Transverse colon (tissue), 4 donors: ENCODE measurements at regions not wholly inside any gene's neighbourhood (a gene's known extent, or its start where the extent isn't known, plus 50 kb on each side); places are given as distances from the start of the nearest gene placed in this dataset.

ENCODE experiments used
- DNase-seq: peaks from one replicate; pipeline ENCODE4 v3.0.0-alpha.2; 2019
- H3K27ac ChIP-seq, 4 donors: fragments of 200-600 bp; sonication (generic); 2 replicates each; pipeline ENCODE4 v1.5.1; 2016 to 2018; ENCODE audit warnings: inconsistent platforms in 4 of 4
- H3K27me3 ChIP-seq: fragments of 200-600 bp; sonication (generic); 2 replicates; pipeline ENCODE4 v1.5.1; 2017; ENCODE audit warnings: inconsistent platforms
- H3K36me3 ChIP-seq, 4 donors: fragments of 200-600 bp; sonication (generic); 2 replicates each; pipeline ENCODE4 v1.5.1; 2017 to 2019; ENCODE audit warnings: inconsistent platforms in 4 of 4
- H3K4me1 ChIP-seq, 4 donors: fragments of 200-600 bp; sonication (generic); 2 replicates each; pipeline ENCODE4 v1.5.1; 2017 to 2020; ENCODE audit warnings: inconsistent platforms in 4 of 4
- H3K4me3 ChIP-seq, 4 donors: fragments of 200-600 bp; sonication (generic); 1 replicate in 1 of 4; 2 replicates in 3 of 4; pipeline versions ENCODE4 v1.5.1 to v1.6.1; 2017 to 2019; ENCODE audit warnings: inconsistent platforms in 4 of 4
- H3K9me3 ChIP-seq, 2 donors: fragments of 200-600 bp; sonication (generic); 2 replicates each; pipeline ENCODE4 v1.5.1; 2017 to 2019; ENCODE audit warnings: inconsistent platforms in 2 of 2
- EP300 ChIP-seq: sonication (generic); formaldehyde crosslinking; IDR thresholded peaks from one replicate; pipeline ENCODE4 v1.6.1; 2017; ENCODE audit warnings: antibody characterized with exemption, low read depth
- POLR2A ChIP-seq: fragments of 450-650 bp; IDR thresholded peaks from one replicate; pipeline ENCODE4 v1.6.1; 2016; ENCODE audit warnings: antibody characterized with exemption, mild to moderate bottlenecking, moderate library complexity
- POLR2AphosphoS5 ChIP-seq, 3 donors: sonication (generic); formaldehyde crosslinking; IDR thresholded peaks; one replicate each; pipeline ENCODE4 v1.6.1; 2016; ENCODE audit warnings: antibody characterized with exemption in 3 of 3
- WGBS, 2 donors: methylation state at CpG; one replicate each; pipeline ENCODE4 v1.1.5; 2018; ENCODE audit warnings: low coverage in 1 of 2; 5-methylcytosine and 5-hydroxymethylcytosine counted together
- in situ Hi-C, 4 donors: fragments of 200-750 bp; cut with MboI; loops; one replicate each; pipeline versions ENCODE4 v1.15.0 to v1.15.1; 2017; ENCODE audit warnings: low sequenced_read_pairs in 3 of 4, low pct_ligation_motif_present in 1 of 4, low pct_unique_long_range_greater_than_20kb in 1 of 4
- intact Hi-C: fragments of 100-400 bp; cut with DNase I; formaldehyde crosslinking; loops from one replicate; pipeline ENCODE4 v1.15.1; 2023; ENCODE audit warnings: low total_unique reads
- TF ChIP-seq, protein P1 (sequence below), 5 experiments: fragments of 200-600 bp in 3 of 5; fragments of 450-650 bp in 2 of 5; sonication (generic) in 3 of 5; IDR thresholded peaks; 1 replicate in 2 of 5; 2 replicates in 3 of 5; pipeline ENCODE4 v1.5.1; 2016 to 2017; ENCODE audit warnings: antibody characterized with exemption in 5 of 5, inconsistent platforms in 3 of 5, mild to moderate bottlenecking in 2 of 5, moderate library complexity in 1 of 5

DNA sequence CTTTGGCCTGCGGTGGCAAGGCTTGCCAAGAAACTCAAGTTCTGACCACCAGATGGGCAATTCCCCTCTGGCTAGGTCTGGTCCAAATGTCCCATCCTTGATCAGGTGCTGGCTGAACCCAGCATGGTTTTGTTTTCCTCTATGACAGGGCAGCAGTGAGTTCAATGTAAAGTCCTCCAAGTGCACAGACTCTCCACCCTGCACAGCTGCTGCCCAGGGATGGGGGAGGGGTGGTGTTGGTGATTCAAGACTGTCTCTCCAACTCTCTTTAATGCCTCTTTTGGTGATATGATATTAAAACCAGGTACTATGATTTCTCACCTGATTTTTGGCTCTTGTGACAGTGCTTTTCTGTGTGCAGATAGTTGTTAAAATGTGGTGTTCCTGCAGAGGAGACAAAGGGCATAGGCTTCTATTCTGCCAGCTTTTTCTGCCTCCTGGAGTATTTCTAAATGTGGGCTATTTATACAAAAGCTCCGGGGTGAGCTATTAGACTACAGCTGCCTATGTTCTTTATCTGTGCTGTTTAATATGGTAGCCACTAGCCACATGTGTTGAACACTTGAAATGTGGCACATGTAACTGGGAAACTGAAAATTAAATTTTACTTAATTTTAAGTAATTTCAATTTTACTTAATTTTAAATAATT, 64.0 kb upstream of the STK39 start:
- in situ Hi-C loops (no loop called here), intact Hi-C loops (no loop called here)
- Histone ChIP-seq H3K36me3 (no peaks in the 10 kb centered on the region), H3K27ac (peak overlapping the region in 1 of 4 donors; percentile 22), H3K9me3 (no peaks in the 10 kb centered on the region), H3K4me1 (peaks cover 0 to 21% (median 3%) of the 10 kb centered on the region in 4 donors), H3K4me3 (no peak overlapping the region), H3K27me3 (no peaks in the 10 kb centered on the region)
- TF ChIP-seq POLR2AphosphoS5 (IDR thresholded peaks at IDR 0.05) (no peak), POLR2A (no peak), EP300 (no peak)
- TF ChIP-seq, protein P1, sequence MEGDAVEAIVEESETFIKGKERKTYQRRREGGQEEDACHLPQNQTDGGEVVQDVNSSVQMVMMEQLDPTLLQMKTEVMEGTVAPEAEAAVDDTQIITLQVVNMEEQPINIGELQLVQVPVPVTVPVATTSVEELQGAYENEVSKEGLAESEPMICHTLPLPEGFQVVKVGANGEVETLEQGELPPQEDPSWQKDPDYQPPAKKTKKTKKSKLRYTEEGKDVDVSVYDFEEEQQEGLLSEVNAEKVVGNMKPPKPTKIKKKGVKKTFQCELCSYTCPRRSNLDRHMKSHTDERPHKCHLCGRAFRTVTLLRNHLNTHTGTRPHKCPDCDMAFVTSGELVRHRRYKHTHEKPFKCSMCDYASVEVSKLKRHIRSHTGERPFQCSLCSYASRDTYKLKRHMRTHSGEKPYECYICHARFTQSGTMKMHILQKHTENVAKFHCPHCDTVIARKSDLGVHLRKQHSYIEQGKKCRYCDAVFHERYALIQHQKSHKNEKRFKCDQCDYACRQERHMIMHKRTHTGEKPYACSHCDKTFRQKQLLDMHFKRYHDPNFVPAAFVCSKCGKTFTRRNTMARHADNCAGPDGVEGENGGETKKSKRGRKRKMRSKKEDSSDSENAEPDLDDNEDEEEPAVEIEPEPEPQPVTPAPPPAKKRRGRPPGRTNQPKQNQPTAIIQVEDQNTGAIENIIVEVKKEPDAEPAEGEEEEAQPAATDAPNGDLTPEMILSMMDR (IDR thresholded peaks at IDR 0.05), result no peak
- no peak for DNase-seq
- WGBS, 2 donors, result 64% methylated on average over 2 of the region's 2 CpGs; no CpG with 5 or more reads in 1 of the 2 donors

DNA sequence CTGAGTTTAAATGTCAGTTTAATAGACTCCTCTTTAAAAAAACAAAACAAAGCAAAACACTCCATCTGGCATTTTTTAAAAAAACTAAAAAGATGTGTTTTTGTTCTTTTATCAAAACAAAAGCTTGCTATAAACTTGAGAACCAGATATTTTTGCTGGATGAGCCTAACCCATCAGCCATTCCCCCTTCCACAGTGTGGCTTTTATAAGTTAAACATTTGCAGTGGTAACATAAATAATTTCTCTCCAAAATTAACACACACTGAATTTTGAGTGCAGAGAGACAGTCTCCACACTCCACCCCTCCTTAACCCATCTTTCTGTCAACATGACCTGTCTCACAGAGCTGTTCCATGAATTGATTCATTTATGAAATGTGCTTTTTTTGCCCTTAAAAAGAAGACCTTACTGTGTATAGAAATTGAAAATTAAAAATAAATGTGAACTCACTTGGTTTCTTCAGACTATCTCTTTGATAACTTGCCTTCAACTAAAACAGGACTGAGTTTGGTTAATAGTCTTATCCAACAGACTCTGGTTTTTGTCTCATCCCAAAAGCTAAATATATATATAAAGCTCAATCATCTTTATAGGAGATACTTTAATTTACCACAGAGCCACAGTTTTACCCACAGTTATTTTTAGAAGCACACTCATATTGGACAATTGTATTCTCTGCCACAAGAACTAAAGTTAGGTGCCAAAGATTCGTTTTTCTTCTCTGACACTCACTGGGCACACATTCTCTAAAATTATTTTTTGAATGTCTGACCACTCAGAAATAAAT, 64.8 kb upstream of the STK39 start:
- no peaks in the 10 kb centered on the region for H3K27me3 ChIP-seq
- no peaks in the 10 kb centered on the region for H3K9me3 ChIP-seq
- in situ Hi-C loops (no loop called here), intact Hi-C loops (no loop called here)
- peak overlapping the region in 3 of 4 donors; percentile 16 to 31 (median 22) for H3K27ac ChIP-seq
- WGBS, 2 donors, result 30 to 50% methylated on average over 1 of the region's 1 CpG
- no peak overlapping the region for H3K4me3 ChIP-seq
- no peaks in the 10 kb centered on the region for H3K36me3 ChIP-seq
- DNase-seq, result no peak
- TF ChIP-seq EP300, result no peak
- TF ChIP-seq POLR2AphosphoS5 (IDR thresholded peaks at IDR 0.05), result peak in 1 of 3 donors; percentile 45
- H3K4me1 ChIP-seq, result peaks cover 0 to 21% (median 3%) of the 10 kb centered on the region in 4 donors

DNA sequence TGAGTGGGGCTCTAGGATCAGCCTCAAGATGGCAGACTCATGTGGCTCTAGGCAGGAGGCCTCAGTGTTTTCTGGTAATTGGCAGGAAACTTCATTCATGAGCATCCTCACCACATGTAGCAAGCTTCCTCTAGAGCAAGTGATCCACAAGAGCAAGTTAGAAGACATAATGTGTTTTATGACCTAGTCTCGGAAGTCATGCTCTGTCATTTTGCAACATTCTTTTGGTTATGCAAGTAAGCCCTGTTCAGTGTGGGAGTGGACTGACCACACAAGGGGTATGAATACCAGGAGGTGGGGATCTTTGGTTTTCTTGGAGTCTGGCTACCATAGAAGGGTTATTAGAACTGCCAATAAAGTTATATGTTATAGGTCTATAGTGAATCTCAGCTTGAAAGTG, 66.8 kb upstream of the STK39 start:
- no peaks in the 10 kb centered on the region for H3K27me3 ChIP-seq
- in situ Hi-C loops, result no loop called here
- H3K27ac ChIP-seq, result no peak overlapping the region
- H3K36me3 ChIP-seq, result no peaks in the 10 kb centered on the region
- WGBS, 2 donors, result 100% methylated on average over 1 of the region's 1 CpG
- peaks cover 0 to 21% (median 3%) of the 10 kb centered on the region in 4 donors for H3K4me1 ChIP-seq
- H3K9me3 ChIP-seq, result no peaks in the 10 kb centered on the region
- H3K4me3 ChIP-seq, result no peak overlapping the region
- no peak for DNase-seq
- no peak for TF ChIP-seq EP300
- no peak for TF ChIP-seq POLR2AphosphoS5 (IDR thresholded peaks at IDR 0.05)
- TF ChIP-seq POLR2A, result no peak
- TF ChIP-seq, protein P1 (IDR thresholded peaks at IDR 0.05), result no peak
- intact Hi-C loops, result no loop called here

DNA sequence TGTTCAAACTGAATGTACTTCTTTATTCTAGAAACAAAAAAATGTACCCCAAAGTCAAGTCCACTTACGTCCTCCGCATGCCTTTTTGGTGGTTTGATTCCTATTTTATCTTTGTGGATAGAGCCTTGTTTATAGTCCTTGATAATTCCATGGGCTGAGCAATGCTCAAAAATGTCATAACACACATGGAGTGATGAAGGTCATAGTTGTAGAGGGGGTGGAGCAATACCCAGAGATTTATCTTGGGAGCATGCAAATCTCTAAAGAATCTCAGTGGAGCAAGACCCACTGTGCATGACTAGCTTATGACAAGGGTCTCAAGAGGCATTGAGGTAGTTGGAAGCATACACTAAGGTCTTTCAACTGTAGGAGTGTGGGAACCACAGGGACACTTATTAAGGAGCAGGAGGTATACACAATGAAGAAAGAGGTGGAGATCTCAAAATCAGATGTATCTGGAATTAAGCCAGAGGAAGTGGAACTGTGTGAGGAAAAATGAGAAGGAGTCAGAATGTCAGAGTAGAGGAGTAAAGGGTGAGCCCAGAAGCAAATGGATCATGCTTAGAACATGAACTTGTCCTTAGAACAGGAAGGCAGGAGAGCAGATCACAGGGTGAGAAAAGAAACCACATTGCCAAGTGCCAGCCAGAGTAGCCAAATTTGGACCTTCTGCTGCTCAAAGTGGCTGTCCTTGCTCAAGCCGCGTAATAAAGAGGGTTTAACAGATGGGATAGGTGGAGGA, 68.1 kb upstream of the STK39 start:
- Histone ChIP-seq H3K9me3 (no peaks in the 10 kb centered on the region), H3K36me3 (no peaks in the 10 kb centered on the region), H3K4me3 (no peak overlapping the region), H3K4me1 (peaks cover 0 to 21% (median 3%) of the 10 kb centered on the region in 4 donors), H3K27ac (peak overlapping the region in 1 of 4 donors; percentile 9), H3K27me3 (no peaks in the 10 kb centered on the region)
- in situ Hi-C loops (no loop called here), intact Hi-C loops (no loop called here)
- TF ChIP-seq POLR2A (no peak), EP300 (no peak), POLR2AphosphoS5 (IDR thresholded peaks at IDR 0.05) (no peak)
- TF ChIP-seq, protein P1 (IDR thresholded peaks at IDR 0.05), result no peak
- WGBS, 2 donors, result 79 to 81% methylated on average over 4 of the region's 4 CpGs
- DNase-seq, result no peak
